Neutrophil (primary cell): ENCODE measurements at regions not wholly inside any gene's neighbourhood (a gene's known extent, or its start where the extent isn't known, plus 50 kb on each side); places are given as distances from the start of the nearest gene placed in this dataset.

Experiments used
- H3K27ac ChIP-seq: fragments of 200-600 bp; sonication (generic); 2 replicates; pipeline ENCODE4 v1.5.1; 2016; ENCODE audit warnings: mild to moderate bottlenecking, moderate library complexity
- H3K27me3 ChIP-seq: fragments of 200-600 bp; sonication (generic); 2 replicates; pipeline ENCODE4 v1.6.0; 2016; ENCODE audit warnings: mild to moderate bottlenecking
- H3K36me3 ChIP-seq: fragments of 200-600 bp; sonication (generic); 2 replicates; pipeline ENCODE4 v1.5.1; 2017
- H3K4me1 ChIP-seq, 2 experiments: fragments of 200-600 bp in 1 of 2; sonication (generic) in 1 of 2; 1 replicate in 1 of 2; 2 replicates in 1 of 2; pipeline versions ENCODE4 v1.5.1 to v1.6.1; 2013 to 2016; ENCODE audit warnings: low read depth in 1 of 2, low read length in 1 of 2, mild to moderate bottlenecking in 1 of 2, moderate library complexity in 1 of 2; ENCODE audit not compliant: control insufficient read depth in 1 of 2, insufficient read depth in 1 of 2
- H3K4me3 ChIP-seq, 2 experiments: fragments of 200-600 bp in 1 of 2; sonication (generic) in 1 of 2; 1 replicate in 1 of 2; 2 replicates in 1 of 2; pipeline ENCODE4 v1.5.1; 2013 to 2016; ENCODE audit warnings: low read depth in 1 of 2, low read length in 1 of 2, mild to moderate bottlenecking in 1 of 2, moderate library complexity in 1 of 2
- H3K9me3 ChIP-seq: fragments of 200-600 bp; sonication (generic); 2 replicates; pipeline ENCODE4 v1.5.1; 2016
- CTCF ChIP-seq: fragments of 200-600 bp; sonication (generic); IDR thresholded peaks from 2 replicates; pipeline ENCODE4 v1.5.1; 2016; ENCODE audit warnings: antibody characterized with exemption

- no peak overlapping the region for H3K27ac ChIP-seq
- no peaks in the 10 kb centered on the region for H3K4me1 ChIP-seq
- TF ChIP-seq CTCF, result no peak
- H3K27me3 ChIP-seq, result no peaks in the 10 kb centered on the region
- H3K9me3 ChIP-seq, result no peaks in the 10 kb centered on the region
- H3K36me3 ChIP-seq, result no peaks in the 10 kb centered on the region
- H3K4me3 ChIP-seq, result no peak overlapping the region
Observed at GRCh38 chr14:97902630-97903029, 1105.4 kb downstream of the VRK1 start.

- H3K4me3 ChIP-seq, result no peak overlapping the region
- no peak for TF ChIP-seq CTCF
- H3K4me1 ChIP-seq, result no peaks in the 10 kb centered on the region
- no peak overlapping the region for H3K27ac ChIP-seq
- H3K27me3 ChIP-seq, result no peaks in the 10 kb centered on the region
- H3K36me3 ChIP-seq, result no peaks in the 10 kb centered on the region
- H3K9me3 ChIP-seq, result no peaks in the 10 kb centered on the region
Observed at GRCh38 chr14:97903821-97904220, 1106.6 kb downstream of the VRK1 start.

- Histone ChIP-seq H3K4me1 (no peaks in the 10 kb centered on the region), H3K4me3 (no peak overlapping the region), H3K27ac (no peak overlapping the region), H3K9me3 (no peaks in the 10 kb centered on the region), H3K36me3 (no peaks in the 10 kb centered on the region), H3K27me3 (no peaks in the 10 kb centered on the region)
- no peak for TF ChIP-seq CTCF
Observed at GRCh38 chr14:97912217-97912616, 1115.0 kb downstream of the VRK1 start.

GRCh38 chr14:97916100-97916499, 1118.9 kb downstream of the VRK1 start:
- no peaks in the 10 kb centered on the region for H3K4me1 ChIP-seq
- no peak overlapping the region for H3K4me3 ChIP-seq
- no peaks in the 10 kb centered on the region for H3K36me3 ChIP-seq
- TF ChIP-seq CTCF, result no peak
- no peaks in the 10 kb centered on the region for H3K9me3 ChIP-seq
- H3K27ac ChIP-seq, result no peak overlapping the region
- H3K27me3 ChIP-seq, result no peaks in the 10 kb centered on the region

GRCh38 chr14:97916669-97917568, 1119.7 kb downstream of the VRK1 start:
- no peak for TF ChIP-seq CTCF
- no peaks in the 10 kb centered on the region for H3K4me1 ChIP-seq
- H3K9me3 ChIP-seq, result no peaks in the 10 kb centered on the region
- H3K27me3 ChIP-seq, result no peaks in the 10 kb centered on the region
- H3K36me3 ChIP-seq, result no peaks in the 10 kb centered on the region
- no peak overlapping the region for H3K4me3 ChIP-seq
- no peak overlapping the region for H3K27ac ChIP-seq
